ENCODE measurements at regions not wholly inside any gene's neighbourhood (a gene's known extent, or its start where the extent isn't known, plus 50 kb on each side); places are given as distances from the start of the nearest gene placed in this dataset.
"Not testable (repeated sequence)": the region's sequence is repeated elsewhere in the genome, so short reads cannot be mapped to it uniquely, and the experiment has no call there.

DNA sequence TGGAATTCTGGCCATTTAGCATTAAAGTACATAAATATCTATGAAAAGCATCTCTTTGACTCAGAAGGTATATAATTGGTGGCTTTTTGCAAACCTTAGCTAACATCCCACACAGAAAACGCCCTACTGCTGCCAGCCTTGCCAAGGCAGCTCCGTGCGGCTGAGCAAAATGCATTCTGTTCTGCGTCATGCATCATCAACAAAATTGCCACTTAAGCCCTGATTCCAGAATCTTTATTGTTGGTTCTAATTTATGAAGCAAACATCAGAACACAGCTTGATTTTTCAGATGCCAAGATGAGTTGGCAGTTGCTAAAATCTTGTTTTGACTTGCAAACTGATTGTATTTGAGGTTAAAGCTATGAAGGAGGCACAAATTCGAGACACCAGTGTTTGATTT is 314.9 kb upstream of the DEPDC1 start:
- DNase-seq (ENCODE audit: extremely low read depth, low read depth) = no peak
- TF ChIP-seq, protein P1, sequence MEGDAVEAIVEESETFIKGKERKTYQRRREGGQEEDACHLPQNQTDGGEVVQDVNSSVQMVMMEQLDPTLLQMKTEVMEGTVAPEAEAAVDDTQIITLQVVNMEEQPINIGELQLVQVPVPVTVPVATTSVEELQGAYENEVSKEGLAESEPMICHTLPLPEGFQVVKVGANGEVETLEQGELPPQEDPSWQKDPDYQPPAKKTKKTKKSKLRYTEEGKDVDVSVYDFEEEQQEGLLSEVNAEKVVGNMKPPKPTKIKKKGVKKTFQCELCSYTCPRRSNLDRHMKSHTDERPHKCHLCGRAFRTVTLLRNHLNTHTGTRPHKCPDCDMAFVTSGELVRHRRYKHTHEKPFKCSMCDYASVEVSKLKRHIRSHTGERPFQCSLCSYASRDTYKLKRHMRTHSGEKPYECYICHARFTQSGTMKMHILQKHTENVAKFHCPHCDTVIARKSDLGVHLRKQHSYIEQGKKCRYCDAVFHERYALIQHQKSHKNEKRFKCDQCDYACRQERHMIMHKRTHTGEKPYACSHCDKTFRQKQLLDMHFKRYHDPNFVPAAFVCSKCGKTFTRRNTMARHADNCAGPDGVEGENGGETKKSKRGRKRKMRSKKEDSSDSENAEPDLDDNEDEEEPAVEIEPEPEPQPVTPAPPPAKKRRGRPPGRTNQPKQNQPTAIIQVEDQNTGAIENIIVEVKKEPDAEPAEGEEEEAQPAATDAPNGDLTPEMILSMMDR (IDR thresholded peaks at IDR 0.05; ENCODE audit: low read depth, low read length) = no peak

DNA sequence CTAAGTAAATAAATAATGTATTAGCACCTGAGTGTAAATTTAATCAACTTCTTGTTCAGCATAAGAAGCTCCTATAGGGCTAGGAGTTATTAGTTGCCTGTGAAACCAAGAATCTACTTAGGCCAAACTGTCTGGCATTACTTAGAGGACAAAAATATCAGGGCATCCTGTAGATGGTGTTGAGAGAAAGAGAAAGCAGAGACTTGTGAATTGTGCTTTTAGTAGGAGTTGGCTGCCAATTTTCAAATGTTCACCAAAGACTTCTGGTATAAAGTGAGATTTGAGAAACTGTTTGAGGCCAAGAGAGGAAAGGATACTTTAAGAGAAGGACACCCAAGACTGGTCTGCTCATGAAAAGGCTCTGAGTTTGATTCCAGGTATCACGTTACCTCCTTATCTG is 315.5 kb upstream of the DEPDC1 start:
- TF ChIP-seq, protein P1 (IDR thresholded peaks at IDR 0.05; ENCODE audit: low read depth, low read length) = no peak
- no peak for DNase-seq (ENCODE audit: extremely low read depth, low read depth)

DNA sequence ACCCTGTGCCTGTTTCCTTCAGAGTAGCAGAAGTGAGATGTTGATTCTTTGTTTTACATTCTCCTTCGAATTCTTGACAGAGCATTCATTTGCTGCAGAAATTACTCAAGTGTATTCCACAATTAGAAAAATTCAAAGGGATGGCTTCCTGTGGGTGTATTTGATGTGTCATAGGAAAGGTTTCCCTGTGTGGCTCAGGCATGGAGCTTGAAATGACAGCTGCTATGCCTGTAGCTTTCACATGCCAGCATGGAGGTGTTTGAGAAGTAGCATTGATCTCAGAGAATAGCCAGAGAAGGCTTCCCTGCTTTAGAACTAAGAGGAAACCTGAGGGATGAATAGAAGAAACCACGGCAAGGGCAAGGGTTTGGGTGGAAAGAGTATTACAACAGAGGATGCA is 317.2 kb upstream of the DEPDC1 start:
- TF ChIP-seq, protein P1 (IDR thresholded peaks at IDR 0.05; ENCODE audit: low read depth, low read length) = no peak
- DNase-seq (ENCODE audit: extremely low read depth, low read depth) = no peak

DNA sequence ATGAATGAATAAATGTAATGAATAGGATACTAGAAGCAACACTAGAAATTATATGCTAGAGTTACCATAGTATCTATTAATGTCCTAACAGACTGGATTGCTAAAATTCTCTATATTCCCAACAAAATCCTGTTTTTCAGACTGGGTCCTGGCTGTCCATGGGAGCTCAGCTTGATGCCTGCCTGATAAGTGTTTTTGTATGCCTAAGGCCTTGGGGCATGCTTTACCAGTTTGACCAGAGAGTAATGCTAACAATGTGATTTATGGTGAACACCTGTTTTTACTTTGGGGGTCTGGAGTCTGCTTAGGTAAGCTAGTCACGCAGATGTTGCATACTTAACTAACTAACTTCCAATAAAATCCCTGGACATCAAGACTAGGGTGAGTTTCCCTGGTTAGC is 318.8 kb upstream of the DEPDC1 start:
- TF ChIP-seq, protein P1 (IDR thresholded peaks at IDR 0.05; ENCODE audit: low read depth, low read length) = no peak
- DNase-seq (ENCODE audit: extremely low read depth, low read depth) = no peak

DNA sequence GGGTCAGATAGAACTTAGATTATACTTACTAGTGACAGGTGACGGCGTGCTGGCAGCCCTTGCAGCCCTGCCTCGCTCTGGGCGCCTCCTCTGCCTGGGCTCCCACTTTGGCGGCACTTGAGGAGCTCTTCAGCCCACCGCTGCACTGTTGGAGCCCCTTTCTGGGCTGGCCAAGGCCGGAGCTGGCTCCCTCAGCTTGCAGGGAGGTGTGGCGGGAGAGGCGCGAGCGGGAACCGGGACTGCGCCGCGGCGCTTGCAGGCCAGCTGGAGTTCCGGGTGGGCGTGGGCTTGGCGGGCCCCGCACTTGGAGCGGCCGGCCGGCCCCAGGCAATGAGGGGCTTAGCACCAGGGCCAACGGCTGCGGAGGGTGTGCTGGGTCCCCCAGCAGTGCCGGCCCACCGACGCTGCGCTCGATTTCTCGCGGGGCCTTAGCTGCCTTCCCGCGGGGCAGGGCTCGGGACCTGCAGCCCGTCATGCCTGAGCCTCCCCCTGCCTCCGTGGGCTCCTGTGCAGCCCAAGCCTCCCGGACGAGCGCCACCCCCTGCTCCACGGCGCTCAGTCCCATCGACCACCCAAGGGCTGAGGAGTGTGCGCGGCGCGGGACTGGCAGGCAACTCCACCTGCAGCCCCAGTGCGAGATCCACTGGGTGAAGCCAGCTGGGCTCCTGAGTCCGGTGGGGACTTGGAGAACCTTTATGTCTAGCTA is 320.8 kb upstream of the DEPDC1 start:
- DNase-seq (ENCODE audit: extremely low read depth, low read depth) = not testable (repeated sequence)

DNA sequence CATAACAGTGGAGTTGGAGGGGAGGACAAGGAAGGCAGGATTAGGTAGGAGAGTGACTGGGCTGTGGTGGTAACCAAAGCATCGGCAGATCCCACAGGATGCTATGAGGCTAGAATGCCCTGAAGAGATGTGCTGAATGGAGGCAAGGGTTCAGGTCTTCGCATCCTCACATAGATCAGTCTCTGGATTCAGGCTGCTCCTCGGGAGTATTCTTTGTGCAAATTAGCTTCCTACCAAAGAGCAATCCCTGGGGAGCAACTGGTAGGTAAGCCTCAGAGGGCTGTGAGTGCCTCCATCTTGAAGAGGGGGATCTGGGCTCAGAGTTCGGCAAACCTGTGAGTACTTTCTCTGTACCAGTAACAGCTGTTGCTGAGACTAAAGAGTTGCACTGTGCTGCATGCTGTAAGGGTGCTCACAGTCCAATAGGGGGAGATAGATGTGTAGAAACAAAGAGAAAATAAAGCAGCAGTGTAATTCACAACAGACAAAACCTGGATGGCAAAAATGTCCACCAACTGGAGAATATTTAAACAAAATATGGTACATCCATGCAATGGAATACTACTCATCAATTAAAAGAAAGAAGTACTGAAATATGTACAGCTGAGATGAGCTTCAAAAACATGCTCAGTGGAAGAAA is 322.4 kb upstream of the DEPDC1 start:
- TF ChIP-seq, protein P1 (IDR thresholded peaks at IDR 0.05; ENCODE audit: low read depth, low read length) = peak; percentile 66
- DNase-seq (ENCODE audit: extremely low read depth, low read depth) = no peak

DNA sequence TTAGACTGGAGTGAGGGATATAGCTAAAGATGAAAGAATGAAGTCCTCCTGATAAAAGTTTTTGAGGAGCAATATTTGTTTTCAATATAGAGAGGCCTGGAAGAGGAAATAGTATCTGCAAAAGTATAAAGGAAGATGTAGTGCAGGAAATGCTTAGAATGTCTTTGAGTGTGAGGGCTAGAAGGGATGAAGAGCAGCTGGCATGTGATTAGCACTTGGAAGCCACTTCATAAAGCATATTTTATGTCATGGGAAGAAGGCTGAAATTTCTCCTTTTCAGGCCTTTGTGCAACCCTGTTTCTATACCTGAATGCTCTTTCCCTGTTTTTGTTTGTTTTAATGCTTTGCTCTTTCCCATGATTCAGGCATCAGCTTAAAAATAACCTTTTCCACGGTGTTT is 323.3 kb upstream of the DEPDC1 start:
- no peak for DNase-seq (ENCODE audit: extremely low read depth, low read depth)
- TF ChIP-seq, protein P1 (IDR thresholded peaks at IDR 0.05; ENCODE audit: low read depth, low read length) = no peak

DNA sequence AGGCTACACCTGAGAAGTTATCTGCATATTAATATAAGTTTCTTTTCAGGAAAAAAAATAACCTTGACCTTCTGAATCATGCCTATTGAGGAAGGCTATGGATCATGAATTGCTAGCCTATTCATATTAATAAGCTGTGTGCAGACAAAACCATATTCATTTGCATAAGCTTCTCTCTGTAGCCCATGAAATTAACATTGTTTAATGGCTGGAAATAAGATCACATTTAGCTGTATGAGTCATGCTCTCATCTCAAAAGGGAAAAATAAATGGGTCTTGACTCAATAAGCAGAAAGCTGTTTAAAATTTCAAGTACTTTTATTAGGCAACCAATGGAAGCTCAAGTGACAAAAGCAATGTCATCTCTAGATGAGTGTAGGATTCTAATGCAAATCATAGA is 330.0 kb upstream of the DEPDC1 start:
- TF ChIP-seq, protein P1 (IDR thresholded peaks at IDR 0.05; ENCODE audit: low read depth, low read length) = no peak
- DNase-seq (ENCODE audit: extremely low read depth, low read depth) = no peak

All from AG09319 (cell line).